CD4-positive, alpha-beta memory T cell (primary cell): ENCODE measurements at regions not wholly inside any gene's neighbourhood (a gene's known extent, or its start where the extent isn't known, plus 50 kb on each side); places are given as distances from the start of the nearest gene placed in this dataset.
"Not testable (repeated sequence)": the region's sequence is repeated elsewhere in the genome, so short reads cannot be mapped to it uniquely, and the experiment has no call there.

Source experiments
- CTCF ChIA-PET: fragments of 350-600 bp; sonication (Branson Sonifier 250); formaldehyde crosslinking; loops from one replicate; lab custom pipeline; 2021; ENCODE audit warnings: inconsistent platforms; ENCODE audit not compliant: partially characterized antibody; lab: Charles Lee
- POLR2A ChIA-PET: fragments of 350-600 bp; sonication (Branson Sonifier 250); formaldehyde crosslinking; loops from one replicate; lab custom pipeline; 2021; ENCODE audit not compliant: partially characterized antibody; lab: Charles Lee
- DNase-seq, 5 donors: peaks; one replicate each; pipeline versions ENCODE4 v3.0.0 to v3.0.0-alpha.2; 2020 to 2022; ENCODE audit warnings: mixed read lengths in 1 of 5
- H3K27ac ChIP-seq: one replicate; pipeline ENCODE4 v1.7.0; 2013; ENCODE audit warnings: low read depth, low read length
- H3K27me3 ChIP-seq: 2 replicates; pipeline ENCODE4 v1.7.0; 2013; ENCODE audit warnings: mild to moderate bottlenecking, low read length, moderate library complexity; ENCODE audit not compliant: insufficient read depth
- H3K36me3 ChIP-seq: 2 replicates; pipeline ENCODE4 v1.7.0; 2013; ENCODE audit warnings: mild to moderate bottlenecking, low read length, moderate library complexity; ENCODE audit not compliant: insufficient read depth
- H3K4me1 ChIP-seq: 2 replicates; pipeline ENCODE4 v1.7.0; 2013; ENCODE audit warnings: mild to moderate bottlenecking, low read length, moderate library complexity; ENCODE audit not compliant: insufficient read depth
- H3K4me3 ChIP-seq, 2 donors: one replicate each; pipeline ENCODE4 v1.7.0; 2013; ENCODE audit warnings: low read length in 2 of 2, mild to moderate bottlenecking in 1 of 2
- H3K9me3 ChIP-seq, 2 donors: one replicate each; pipeline ENCODE4 v1.7.0; 2013; ENCODE audit warnings: low read length in 2 of 2, control low read depth in 1 of 2; ENCODE audit not compliant: control insufficient read depth in 1 of 2
- H3K27ac Mint-ChIP-seq, 7 donors: one replicate each; pipeline ENCODE4 v1.8.0; 2020 to 2021; ENCODE audit warnings: mixed read lengths in 7 of 7, mild to moderate bottlenecking in 6 of 7, inconsistent platforms in 3 of 7, moderate library complexity in 3 of 7
- H3K27me3 Mint-ChIP-seq, 2 donors: one replicate each; pipeline ENCODE4 v1.8.0; 2020 to 2021; ENCODE audit warnings: mixed read lengths in 2 of 2
- H3K36me3 Mint-ChIP-seq, 2 donors: one replicate each; pipeline ENCODE4 v1.8.0; 2020 to 2021; ENCODE audit warnings: mixed read lengths in 2 of 2, inconsistent platforms in 1 of 2, mild to moderate bottlenecking in 1 of 2
- H3K4me1 Mint-ChIP-seq, 4 donors: one replicate each; pipeline ENCODE4 v1.8.0; 2020 to 2021; ENCODE audit warnings: mixed read lengths in 4 of 4, mild to moderate bottlenecking in 1 of 4
- H3K4me3 Mint-ChIP-seq, 8 donors: one replicate each; pipeline ENCODE4 v1.8.0; 2020 to 2021; ENCODE audit warnings: mixed read lengths in 8 of 8, mild to moderate bottlenecking in 7 of 8, moderate library complexity in 6 of 8, inconsistent platforms in 3 of 8
- H3K9me3 Mint-ChIP-seq, 8 donors: one replicate each; pipeline ENCODE4 v1.8.0; 2020 to 2021; ENCODE audit warnings: mixed read lengths in 8 of 8, mild to moderate bottlenecking in 5 of 8, inconsistent platforms in 3 of 8, moderate library complexity in 1 of 8
- intact Hi-C: fragments of 100-400 bp; cut with micrococcal nuclease; formaldehyde crosslinking; loops from one replicate; pipeline ENCODE4 v1.15.1; 2023

- ChIA-PET POLR2A (no interaction called here), CTCF (no interaction called here)
- Histone ChIP-seq H3K27me3 (no peaks in the 10 kb centered on the region), H3K9me3 (no peaks in the 10 kb centered on the region), H3K4me3 (no peak overlapping the region), H3K27ac (no peak overlapping the region), H3K4me1 (no peaks in the 10 kb centered on the region), H3K36me3 (no peaks in the 10 kb centered on the region)
- no peak overlapping the region for H3K27ac Mint-ChIP-seq
- no peaks in the 10 kb centered on the region for H3K9me3 Mint-ChIP-seq
- intact Hi-C loops, result no loop called here
- H3K4me1 Mint-ChIP-seq, result no peaks in the 10 kb centered on the region
- no peaks in the 10 kb centered on the region for H3K36me3 Mint-ChIP-seq
- DNase-seq, result no peak
- peaks cover 0 to 5% of the 10 kb centered on the region in 2 donors for H3K27me3 Mint-ChIP-seq
- no peak overlapping the region for H3K4me3 Mint-ChIP-seq
Measured at GRCh38 chr2:128511731-128512378, 193.2 kb upstream of the HS6ST1 start.

- Histone ChIP-seq H3K36me3 (no peaks in the 10 kb centered on the region), H3K27ac (no peak overlapping the region), H3K4me1 (no peaks in the 10 kb centered on the region), H3K27me3 (no peaks in the 10 kb centered on the region), H3K9me3 (no peaks in the 10 kb centered on the region), H3K4me3 (no peak overlapping the region)
- POLR2A ChIA-PET, result no interaction called here
- Mint-ChIP-seq H3K27ac (no peak overlapping the region), H3K36me3 (no peaks in the 10 kb centered on the region), H3K27me3 (peaks cover 2 to 4% of the 10 kb centered on the region in 2 donors), H3K4me3 (no peak overlapping the region), H3K9me3 (no peaks in the 10 kb centered on the region), H3K4me1 (no peaks in the 10 kb centered on the region)
- intact Hi-C loops, result no loop called here
- CTCF ChIA-PET, result no interaction called here
- no peak for DNase-seq
Measured at GRCh38 chr2:128512379-128513115, 193.9 kb upstream of the HS6ST1 start.

- Histone ChIP-seq H3K4me1 (no peaks in the 10 kb centered on the region), H3K27ac (no peak overlapping the region), H3K27me3 (no peaks in the 10 kb centered on the region), H3K36me3 (no peaks in the 10 kb centered on the region), H3K4me3 (no peak overlapping the region), H3K9me3 (no peaks in the 10 kb centered on the region)
- Mint-ChIP-seq H3K27me3 (peaks cover 3 to 4% of the 10 kb centered on the region in 2 donors), H3K9me3 (no peaks in the 10 kb centered on the region), H3K4me1 (no peaks in the 10 kb centered on the region), H3K4me3 (no peak overlapping the region), H3K27ac (no peak overlapping the region), H3K36me3 (no peaks in the 10 kb centered on the region)
- DNase-seq, result no peak
- intact Hi-C loops, result no loop called here
- ChIA-PET CTCF (no interaction called here), POLR2A (no interaction called here)
Measured at GRCh38 chr2:128513116-128513960, 194.7 kb upstream of the HS6ST1 start.

DNA sequence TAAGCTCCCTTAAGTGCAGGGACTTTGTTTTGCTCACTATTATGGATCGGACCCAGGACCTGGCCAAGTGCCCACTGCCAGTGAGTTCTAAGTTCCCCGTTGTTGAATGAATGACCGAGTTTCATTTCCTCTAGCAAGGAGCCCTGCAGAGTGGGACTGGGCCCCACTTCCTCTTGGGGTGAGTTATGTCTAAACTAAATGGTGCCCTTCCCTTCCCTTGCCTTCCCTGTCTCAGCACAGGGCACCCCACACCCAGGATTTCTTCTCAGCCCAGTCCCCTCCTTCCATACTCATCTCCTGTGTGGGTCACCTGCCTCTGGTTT, 195.3 kb upstream of the HS6ST1 start:
- H3K4me1 ChIP-seq, result no peaks in the 10 kb centered on the region
- Mint-ChIP-seq H3K4me1 (no peaks in the 10 kb centered on the region), H3K36me3 (no peaks in the 10 kb centered on the region), H3K27me3 (peaks cover 4% of the 10 kb centered on the region in 2 donors), H3K27ac (no peak overlapping the region), H3K9me3 (no peaks in the 10 kb centered on the region), H3K4me3 (no peak overlapping the region)
- CTCF ChIA-PET, result no interaction called here
- intact Hi-C loops, result no loop called here
- no peaks in the 10 kb centered on the region for H3K36me3 ChIP-seq
- no peak overlapping the region for H3K4me3 ChIP-seq
- H3K27ac ChIP-seq, result no peak overlapping the region
- no peaks in the 10 kb centered on the region for H3K9me3 ChIP-seq
- DNase-seq, result no peak
- no peaks in the 10 kb centered on the region for H3K27me3 ChIP-seq
- POLR2A ChIA-PET, result no interaction called here

DNA sequence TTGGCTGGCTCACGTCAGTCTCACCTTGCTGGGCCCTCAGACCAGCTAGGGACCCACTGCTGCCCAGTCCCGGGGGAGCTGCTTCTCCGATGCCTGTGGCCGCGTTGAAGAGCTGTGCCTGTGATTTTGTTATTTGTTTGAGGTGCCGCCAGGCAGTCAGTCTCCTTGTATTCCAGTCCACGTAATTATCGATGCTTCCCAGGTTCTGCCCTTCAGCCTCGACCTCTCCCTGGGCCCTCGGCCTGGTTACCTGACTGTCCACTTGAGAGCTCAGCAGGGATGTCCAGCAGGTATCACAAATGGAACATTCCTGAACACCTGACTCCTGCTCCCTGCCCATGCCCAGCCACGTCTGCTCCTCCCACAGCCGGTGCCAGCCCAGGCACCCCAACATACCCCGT, 195.9 kb upstream of the HS6ST1 start:
- Mint-ChIP-seq H3K36me3 (no peaks in the 10 kb centered on the region), H3K9me3 (no peaks in the 10 kb centered on the region), H3K27ac (no peak overlapping the region), H3K27me3 (peaks cover 4% of the 10 kb centered on the region in 2 donors), H3K4me3 (no peak overlapping the region), H3K4me1 (no peaks in the 10 kb centered on the region)
- no peak for DNase-seq
- intact Hi-C loops, result no loop called here
- Histone ChIP-seq H3K9me3 (no peaks in the 10 kb centered on the region), H3K27ac (no peak overlapping the region), H3K36me3 (no peaks in the 10 kb centered on the region), H3K4me3 (no peak overlapping the region), H3K4me1 (no peaks in the 10 kb centered on the region), H3K27me3 (no peaks in the 10 kb centered on the region)
- ChIA-PET CTCF (no interaction called here), POLR2A (no interaction called here)

GRCh38 chr2:128516938-128517337, 198.3 kb upstream of the HS6ST1 start:
- Mint-ChIP-seq H3K27me3 (peaks cover 4% of the 10 kb centered on the region in 2 donors), H3K9me3 (no peaks in the 10 kb centered on the region), H3K27ac (peak overlapping the region in 1 of 7 donors; percentile 26), H3K36me3 (no peaks in the 10 kb centered on the region), H3K4me1 (no peaks in the 10 kb centered on the region), H3K4me3 (no peak overlapping the region)
- POLR2A ChIA-PET, result no interaction called here
- Histone ChIP-seq H3K27me3 (no peaks in the 10 kb centered on the region), H3K4me1 (no peaks in the 10 kb centered on the region), H3K27ac (no peak overlapping the region), H3K9me3 (no peaks in the 10 kb centered on the region), H3K36me3 (no peaks in the 10 kb centered on the region), H3K4me3 (no peak overlapping the region)
- CTCF ChIA-PET, result no interaction called here
- intact Hi-C loops, result no loop called here
- no peak for DNase-seq

DNA sequence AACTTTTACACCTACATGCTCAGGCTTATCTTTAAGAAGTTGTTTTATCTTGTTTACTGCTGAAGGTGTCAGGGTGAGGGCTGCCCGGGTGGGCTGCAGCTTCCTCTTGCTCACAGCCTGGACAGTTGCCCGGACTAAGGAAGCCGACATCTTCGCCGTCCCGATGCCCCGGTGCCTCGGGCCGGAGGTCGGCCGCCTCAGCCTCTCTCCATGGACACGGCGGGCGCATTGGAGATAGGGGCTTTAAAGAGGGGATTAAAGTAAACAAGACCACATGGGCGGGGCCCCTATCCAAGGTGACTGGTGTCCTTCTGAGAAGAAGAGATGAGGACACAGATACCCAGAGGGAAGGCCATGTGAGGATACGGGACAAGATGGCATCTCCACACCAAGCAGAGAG, 200.4 kb upstream of the HS6ST1 start:
- H3K4me3 ChIP-seq, H3K4me1 Mint-ChIP-seq, H3K27me3 ChIP-seq: not testable (repeated sequence)

More for the DNA sequence above, 200.4 kb upstream of the HS6ST1 start:
- H3K27ac Mint-ChIP-seq, H3K27me3 Mint-ChIP-seq, H3K36me3 ChIP-seq, DNase-seq, CTCF ChIA-PET, H3K4me3 Mint-ChIP-seq, H3K9me3 ChIP-seq, H3K9me3 Mint-ChIP-seq, H3K4me1 ChIP-seq, intact Hi-C loops, H3K36me3 Mint-ChIP-seq, POLR2A ChIA-PET, H3K27ac ChIP-seq: not testable (repeated sequence)
